ENCODE measurements at regions not wholly inside any gene's neighbourhood (a gene's known extent, or its start where the extent isn't known, plus 50 kb on each side); places are given as distances from the start of the nearest gene placed in this dataset.

GRCh38 chr2:216317831-216318520, 54.3 kb downstream of the MARCHF4 start:
- Histone ChIP-seq H3K27ac (replicated peaks) (no peak overlapping the region), H3K4me3 (replicated peaks; ENCODE audit: insufficient read depth, low read length) (no peak overlapping the region), H3K27me3 (ENCODE audit: insufficient read depth, poor library complexity, severe bottlenecking) (peaks cover 7% of the 10 kb centered on the region)
- DNase-seq (ENCODE audit: low read depth in 1 of 2, low spot score in 1 of 2) = no peak
- TF ChIP-seq REST (IDR thresholded peaks at IDR 0.05; ENCODE audit: insufficient replicate concordance, low read depth) (no peak), CTCF (IDR thresholded peaks at IDR 0.05; ENCODE audit: insufficient read depth, low read length) (no peak), POLR2AphosphoS5 (IDR thresholded peaks at IDR 0.05; ENCODE audit: low read depth) (no peak), SPI1 (IDR thresholded peaks at IDR 0.05; ENCODE audit: borderline replicate concordance, low read depth) (no peak), GABPA (IDR thresholded peaks at IDR 0.05; ENCODE audit: low read depth) (no peak)

- DNase-seq (ENCODE audit: low read depth in 1 of 2, low spot score in 1 of 2) = no peak
- H3K27me3 ChIP-seq (ENCODE audit: insufficient read depth, poor library complexity, severe bottlenecking) = peaks cover 7% of the 10 kb centered on the region
- no peak overlapping the region for H3K4me3 ChIP-seq (replicated peaks; ENCODE audit: insufficient read depth, low read length)
- TF ChIP-seq POLR2AphosphoS5 (IDR thresholded peaks at IDR 0.05; ENCODE audit: low read depth) (no peak), SPI1 (IDR thresholded peaks at IDR 0.05; ENCODE audit: borderline replicate concordance, low read depth) (no peak), CTCF (IDR thresholded peaks at IDR 0.05; ENCODE audit: insufficient read depth, low read length) (no peak), REST (IDR thresholded peaks at IDR 0.05; ENCODE audit: insufficient replicate concordance, low read depth) (no peak), GABPA (IDR thresholded peaks at IDR 0.05; ENCODE audit: low read depth) (no peak)
- H3K27ac ChIP-seq (replicated peaks) = no peak overlapping the region
Measured at GRCh38 chr2:216316743-216317142, 55.5 kb downstream of the MARCHF4 start.

GRCh38 chr2:216315802-216316603, 56.3 kb downstream of the MARCHF4 start:
- peaks cover 7% of the 10 kb centered on the region for H3K27me3 ChIP-seq (ENCODE audit: insufficient read depth, poor library complexity, severe bottlenecking)
- TF ChIP-seq CTCF (IDR thresholded peaks at IDR 0.05; ENCODE audit: insufficient read depth, low read length) (no peak), POLR2AphosphoS5 (IDR thresholded peaks at IDR 0.05; ENCODE audit: low read depth) (no peak), GABPA (IDR thresholded peaks at IDR 0.05; ENCODE audit: low read depth) (no peak), REST (IDR thresholded peaks at IDR 0.05; ENCODE audit: insufficient replicate concordance, low read depth) (no peak), SPI1 (IDR thresholded peaks at IDR 0.05; ENCODE audit: borderline replicate concordance, low read depth) (no peak)
- no peak overlapping the region for H3K4me3 ChIP-seq (replicated peaks; ENCODE audit: insufficient read depth, low read length)
- no peak overlapping the region for H3K27ac ChIP-seq (replicated peaks)
- DNase-seq (ENCODE audit: low read depth in 1 of 2, low spot score in 1 of 2) = no peak

Measured in HL-60 (cell line).